IMR-90 (cell line): ENCODE measurements at regions not wholly inside any gene's neighbourhood (a gene's known extent, or its start where the extent isn't known, plus 50 kb on each side); places are given as distances from the start of the nearest gene placed in this dataset.

Source experiments
- ATAC-seq: fragments of 200-7000 bp; cut with Tn5 transposase; 2 replicates; pipeline ENCODE4 v1.9.1; 2020; ENCODE audit warnings: low read depth, mild to moderate bottlenecking, moderate library complexity
- BruUV-seq: library from RNA; stranded (reverse); fragments of 400-500 nt; replicated peaks from 2 replicates; lab custom pipeline; 2021; lab: Mats Ljungman, UMichigan
- CTCF ChIA-PET: fragments of 300-600 bp; formaldehyde crosslinking; extraction: SDS; loops from one replicate; lab custom pipeline; 2021; ENCODE audit warnings: antibody characterized with exemption; lab: Yijun Ruan, JAX
- POLR2A ChIA-PET: fragments of 300-600 bp; sonication (Branson Sonifier 250); formaldehyde crosslinking; loops from one replicate; lab custom pipeline; 2022; ENCODE audit warnings: antibody characterized with exemption; ENCODE audit not compliant: unreplicated experiment; lab: Charles Lee
- DNase-seq: peaks from one replicate; pipeline ENCODE4 v3.0.0; 2013
- H2AFZ ChIP-seq: replicated peaks from 2 replicates; pipeline ENCODE3; 2013; ENCODE audit warnings: low read length, mild to moderate bottlenecking; ENCODE audit not compliant: poor library complexity
- H2AK5ac ChIP-seq: 2 replicates; pipeline ENCODE4 v1.6.1; 2013; ENCODE audit warnings: low read depth, low read length, inconsistent platforms
- H2AK9ac ChIP-seq: replicated peaks from 2 replicates; pipeline ENCODE3; 2013; ENCODE audit warnings: mild to moderate bottlenecking, low read depth, low read length, moderate library complexity; ENCODE audit not compliant: poor library complexity
- H2BK120ac ChIP-seq: 2 replicates; pipeline ENCODE4 v1.6.1; 2013; ENCODE audit warnings: low read depth, low read length, inconsistent platforms
- H2BK15ac ChIP-seq: 3 replicates; pipeline ENCODE4 v1.6.1; 2013; ENCODE audit warnings: low read depth, low read length, inconsistent platforms
- H2BK20ac ChIP-seq: 2 replicates; pipeline ENCODE4 v1.6.1; 2013; ENCODE audit warnings: low read depth, mild to moderate bottlenecking, inconsistent platforms, low read length, moderate library complexity
- H2BK5ac ChIP-seq: 2 replicates; pipeline ENCODE4 v1.6.1; 2013; ENCODE audit warnings: mild to moderate bottlenecking, low read depth, low read length, inconsistent platforms; ENCODE audit not compliant: poor library complexity, severe bottlenecking
- H3K14ac ChIP-seq: replicated peaks from 2 replicates; pipeline ENCODE4 v1.6.1; 2013; ENCODE audit warnings: low read depth, low read length, inconsistent platforms
- H3K18ac ChIP-seq: 2 replicates; pipeline ENCODE4 v1.6.1; 2013; ENCODE audit warnings: low read depth, low read length, control low read depth
- H3K23ac ChIP-seq: 2 replicates; pipeline ENCODE4 v1.6.1; 2013; ENCODE audit warnings: low read depth, low read length, inconsistent platforms
- H3K27ac ChIP-seq: 2 replicates; pipeline ENCODE4 v1.5.1; 2013; ENCODE audit warnings: mild to moderate bottlenecking, control low read depth, low read length; ENCODE audit not compliant: insufficient read depth
- H3K27me3 ChIP-seq: 2 replicates; pipeline ENCODE4 v1.6.1; 2013; ENCODE audit warnings: low read length; ENCODE audit not compliant: control insufficient read depth, insufficient read depth
- H3K36me3 ChIP-seq: 2 replicates; pipeline ENCODE4 v1.6.1; 2013; ENCODE audit warnings: low read length, mixed read lengths; ENCODE audit not compliant: control insufficient read depth, insufficient read depth
- H3K4ac ChIP-seq: 2 replicates; pipeline ENCODE4 v1.6.1; 2013; ENCODE audit warnings: low read depth, low read length, inconsistent platforms
- H3K4me1 ChIP-seq: 2 replicates; pipeline ENCODE4 v1.6.1; 2013; ENCODE audit warnings: low read length, mixed read lengths; ENCODE audit not compliant: control insufficient read depth, insufficient read depth
- H3K4me2 ChIP-seq: 2 replicates; pipeline ENCODE4 v1.6.1; 2013; ENCODE audit warnings: low read depth, mild to moderate bottlenecking, control low read depth, low read length, moderate library complexity
- H3K4me3 ChIP-seq: 2 replicates; pipeline ENCODE4 v1.5.1; 2013; ENCODE audit warnings: low read depth, mild to moderate bottlenecking, control low read depth, low read length, moderate library complexity; ENCODE audit not compliant: insufficient read depth
- H3K56ac ChIP-seq: 2 replicates; pipeline ENCODE4 v1.6.1; 2013; ENCODE audit warnings: low read length, inconsistent platforms; ENCODE audit not compliant: insufficient read depth; ENCODE audit errors: extremely low read depth
- H3K79me1 ChIP-seq, 2 experiments: 2 replicates each; pipeline ENCODE4 v1.6.1; 2013; ENCODE audit warnings: low read length in 2 of 2, inconsistent platforms in 1 of 2, low read depth in 1 of 2
- H3K9ac ChIP-seq: 2 replicates; pipeline ENCODE4 v1.6.1; 2013; ENCODE audit warnings: low read depth, low read length, control low read depth
- H3K9me1 ChIP-seq: 2 replicates; pipeline ENCODE4 v1.6.1; 2013; ENCODE audit warnings: low read length, inconsistent platforms; ENCODE audit not compliant: insufficient read depth
- H3K9me3 ChIP-seq: 2 replicates; pipeline ENCODE4 v1.6.1; 2013; ENCODE audit warnings: low read length; ENCODE audit not compliant: control insufficient read depth, insufficient read depth
- H4K20me1 ChIP-seq: 2 replicates; pipeline ENCODE4 v1.6.1; 2013; ENCODE audit warnings: low read length, inconsistent platforms; ENCODE audit not compliant: insufficient read depth
- H4K5ac ChIP-seq: 2 replicates; pipeline ENCODE4 v1.6.1; 2013; ENCODE audit warnings: mild to moderate bottlenecking, low read depth, low read length, control low read depth
- H4K8ac ChIP-seq, 2 experiments: 2 replicates each; pipeline ENCODE4 v1.6.1; 2013; ENCODE audit warnings: low read depth in 2 of 2, low read length in 2 of 2, control low read depth in 1 of 2, inconsistent platforms in 1 of 2
- H4K91ac ChIP-seq: 2 replicates; pipeline ENCODE4 v1.6.1; 2013; ENCODE audit warnings: low read depth, low read length, inconsistent platforms; ENCODE audit not compliant: insufficient read depth
- MAFK ChIP-seq: IDR thresholded peaks from 2 replicates; pipeline ENCODE4 v1.6.1; 2012; ENCODE audit warnings: low read depth, low read length, improper control_type of control experiment
- MXI1 ChIP-seq: IDR thresholded peaks from 2 replicates; pipeline ENCODE4 v1.6.1; 2012; ENCODE audit warnings: low read depth, mild to moderate bottlenecking, low read length, moderate library complexity, borderline replicate concordance
- NFE2L2 ChIP-seq: fragments of 150-350 bp; IDR thresholded peaks from 2 replicates; pipeline ENCODE4 v1.6.1; 2016; ENCODE audit warnings: low read depth, mild to moderate bottlenecking, low read length
- RFX5 ChIP-seq: IDR thresholded peaks from 2 replicates; pipeline ENCODE4 v1.8.0; 2012; ENCODE audit warnings: low read depth, mild to moderate bottlenecking, low read length, moderate library complexity
- WGBS, 2 experiments: methylation state at CpG; one replicate each; pipeline versions ENCODE4 v1.1.5 to v1.1.7; 2013; ENCODE audit warnings: missing lambda C conversion rate in 2 of 2; ENCODE audit not compliant: insufficient read length in 1 of 2; ENCODE audit errors: extremely low coverage in 2 of 2; 5-methylcytosine and 5-hydroxymethylcytosine counted together
- dilution Hi-C: fragments of 300-500 bp; cut with HindIII; formaldehyde crosslinking; loops from one replicate; pipeline ENCODE4 v1.14.3; 2018; ENCODE audit warnings: low sequenced_read_pairs; ENCODE audit not compliant: unreplicated experiment
- in situ Hi-C: fragments of 300-500 bp; cut with MboI; formaldehyde crosslinking; loops from 3 replicates; pipeline ENCODE4 v1.14.3; 2019; ENCODE audit warnings: low sequenced_read_pairs, inconsistent platforms, mixed read lengths
- intact Hi-C: fragments of 100-400 bp; cut with micrococcal nuclease; formaldehyde crosslinking; loops from 2 replicates; pipeline ENCODE4 v1.10.0; 2022
- TF ChIP-seq, protein P1 (sequence below): fragments of 150-350 bp; IDR thresholded peaks from 2 replicates; pipeline ENCODE4 v1.6.1; 2017; ENCODE audit warnings: mild to moderate bottlenecking, antibody characterized with exemption, low read length, low read depth

DNA sequence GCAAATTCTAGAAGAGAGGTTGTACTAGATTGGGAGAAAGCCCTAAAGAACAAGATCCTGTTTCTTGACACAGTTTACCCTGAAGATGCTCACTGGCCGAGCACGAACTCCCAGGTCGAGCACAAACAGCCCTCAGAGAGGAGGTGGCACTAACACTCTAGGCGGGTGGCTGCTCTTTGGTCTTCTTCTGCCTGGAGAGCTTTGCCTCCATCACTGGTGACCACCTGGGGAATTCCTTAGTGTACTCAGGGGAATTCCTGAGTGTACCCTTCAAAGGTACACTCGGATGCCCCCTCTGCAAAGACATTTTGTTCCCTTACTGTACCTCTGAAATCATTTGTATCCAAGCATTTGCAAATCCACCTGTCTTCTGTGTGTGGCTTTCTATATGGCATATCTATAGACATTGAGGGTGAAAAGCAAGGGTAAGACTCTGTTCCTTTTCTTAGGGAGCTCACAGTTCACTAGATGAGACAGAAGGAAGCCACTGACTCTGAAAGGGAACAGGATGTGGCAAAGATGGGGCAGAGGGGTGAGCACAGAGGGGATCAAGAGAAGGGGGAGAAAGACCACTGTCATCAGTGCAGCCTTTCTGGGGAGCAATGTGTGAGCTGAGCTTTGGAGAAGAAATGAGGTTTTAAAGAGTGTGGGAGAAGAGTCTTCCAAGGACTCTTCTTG lies 124.3 kb downstream of the GPCPD1 start:
- DNase-seq (no peak), ATAC-seq (no peak)
- Histone ChIP-seq H3K27ac (no peak overlapping the region), H2BK15ac (no peak overlapping the region), H4K5ac (no peak overlapping the region), H2BK20ac (no peak overlapping the region), H3K4ac (no peak overlapping the region), H2BK120ac (no peak overlapping the region), H2AFZ (no peak overlapping the region), H3K14ac (no peak overlapping the region), H3K4me1 (no peaks in the 10 kb centered on the region), H3K23ac (no peak overlapping the region), H4K91ac (no peak overlapping the region), H2AK9ac (no peak overlapping the region), H2BK5ac (no peak overlapping the region), H3K4me2 (no peak overlapping the region), H3K18ac (no peak overlapping the region), H4K20me1 (no peaks in the 10 kb centered on the region), H3K79me1 (no peaks in the 10 kb centered on the region), H3K36me3 (no peaks in the 10 kb centered on the region), H3K9ac (no peak overlapping the region), H2AK5ac (no peak overlapping the region), H3K9me3 (no peaks in the 10 kb centered on the region), H3K4me3 (no peak overlapping the region), H3K9me1 (no peaks in the 10 kb centered on the region), H4K8ac (no peak overlapping the region), H3K27me3 (peaks cover 16% of the 10 kb centered on the region), H3K56ac (no peak overlapping the region)
- no CpG with 5 or more reads among the region's 5 CpGs for WGBS, 2 experiments
- no TSS peak for BruUV-seq
- intact Hi-C loops (no loop called here), dilution Hi-C loops (no loop called here), in situ Hi-C loops (no loop called here)
- ChIA-PET POLR2A (no interaction called here), CTCF (no interaction called here)
- TF ChIP-seq RFX5 (no peak), NFE2L2 (no peak), MAFK (no peak), MXI1 (no peak)
- TF ChIP-seq, protein P1, sequence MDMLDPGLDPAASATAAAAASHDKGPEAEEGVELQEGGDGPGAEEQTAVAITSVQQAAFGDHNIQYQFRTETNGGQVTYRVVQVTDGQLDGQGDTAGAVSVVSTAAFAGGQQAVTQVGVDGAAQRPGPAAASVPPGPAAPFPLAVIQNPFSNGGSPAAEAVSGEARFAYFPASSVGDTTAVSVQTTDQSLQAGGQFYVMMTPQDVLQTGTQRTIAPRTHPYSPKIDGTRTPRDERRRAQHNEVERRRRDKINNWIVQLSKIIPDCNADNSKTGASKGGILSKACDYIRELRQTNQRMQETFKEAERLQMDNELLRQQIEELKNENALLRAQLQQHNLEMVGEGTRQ = no peak
